T-helper 17 cell (primary cell): ENCODE measurements at regions not wholly inside any gene's neighbourhood (a gene's known extent, or its start where the extent isn't known, plus 50 kb on each side); places are given as distances from the start of the nearest gene placed in this dataset.

Experiments used
- ATAC-seq: fragments of 150-1000 bp; cut with Tn5 transposase; 2 replicates; pipeline ENCODE4 v1.10.0; 2021; ENCODE audit warnings: mild to moderate bottlenecking, moderate library complexity
- DNase-seq, 3 donors: peaks; one replicate each; pipeline versions ENCODE4 v3.0.0 to v3.0.0-alpha.2; 2020 to 2021
- H3K9me3 ChIP-seq: one replicate; pipeline ENCODE4 v1.7.0; 2013; ENCODE audit warnings: low read length, mild to moderate bottlenecking; ENCODE audit not compliant: control insufficient read depth, poor library complexity, severe bottlenecking
- H3K27ac Mint-ChIP-seq: one replicate; pipeline ENCODE4 v1.8.0; 2022; ENCODE audit warnings: mild to moderate bottlenecking, moderate library complexity, mixed read lengths
- H3K27me3 Mint-ChIP-seq: one replicate; pipeline ENCODE4 v1.8.0; 2022; ENCODE audit warnings: mixed read lengths
- H3K36me3 Mint-ChIP-seq: one replicate; pipeline ENCODE4 v1.8.0; 2022; ENCODE audit warnings: low read depth, mixed read lengths
- H3K4me1 Mint-ChIP-seq: one replicate; pipeline ENCODE4 v1.8.0; 2022; ENCODE audit warnings: mild to moderate bottlenecking, mixed read lengths
- H3K4me3 Mint-ChIP-seq: one replicate; pipeline ENCODE4 v1.8.0; 2022; ENCODE audit warnings: mild to moderate bottlenecking, moderate library complexity, mixed read lengths

- ATAC-seq (no peak), DNase-seq (no peak)
- H3K9me3 ChIP-seq = no peaks in the 10 kb centered on the region
- Mint-ChIP-seq H3K36me3 (peaks cover 2% of the 10 kb centered on the region), H3K27me3 (peaks cover 31% of the 10 kb centered on the region), H3K4me3 (no peak overlapping the region), H3K27ac (no peak overlapping the region), H3K4me1 (no peaks in the 10 kb centered on the region)
These were observed 87.4 kb downstream of the SLC4A3 start for GRCh38 chr2:219714681-219715400.

- peaks cover 35% of the 10 kb centered on the region for H3K27me3 Mint-ChIP-seq
- H3K27ac Mint-ChIP-seq = no peak overlapping the region
- H3K9me3 ChIP-seq = no peaks in the 10 kb centered on the region
- DNase-seq = no peak
- H3K4me1 Mint-ChIP-seq = no peaks in the 10 kb centered on the region
- no peak overlapping the region for H3K4me3 Mint-ChIP-seq
- ATAC-seq = no peak
- no peaks in the 10 kb centered on the region for H3K36me3 Mint-ChIP-seq
These were observed 90.6 kb downstream of the SLC4A3 start for GRCh38 chr2:219718066-219718465.

GRCh38 chr2:219719521-219719920 lies 92.1 kb downstream of the SLC4A3 start:
- Mint-ChIP-seq H3K4me1 (no peaks in the 10 kb centered on the region), H3K4me3 (no peak overlapping the region), H3K27ac (no peak overlapping the region), H3K36me3 (no peaks in the 10 kb centered on the region), H3K27me3 (peaks cover 40% of the 10 kb centered on the region)
- ATAC-seq (no peak), DNase-seq (no peak)
- H3K9me3 ChIP-seq = no peaks in the 10 kb centered on the region

GRCh38 chr2:219720956-219721355 lies 93.5 kb downstream of the SLC4A3 start:
- Mint-ChIP-seq H3K4me3 (no peak overlapping the region), H3K4me1 (no peaks in the 10 kb centered on the region), H3K27me3 (peaks cover 47% of the 10 kb centered on the region), H3K36me3 (no peaks in the 10 kb centered on the region), H3K27ac (no peak overlapping the region)
- no peak for ATAC-seq
- H3K9me3 ChIP-seq = no peaks in the 10 kb centered on the region
- no peak for DNase-seq

- Mint-ChIP-seq H3K36me3 (no peaks in the 10 kb centered on the region), H3K4me1 (no peaks in the 10 kb centered on the region), H3K27ac (no peak overlapping the region), H3K4me3 (no peak overlapping the region), H3K27me3 (peaks cover 61% of the 10 kb centered on the region)
- H3K9me3 ChIP-seq = no peaks in the 10 kb centered on the region
- ATAC-seq = no peak
- DNase-seq = no peak
These were observed 94.9 kb downstream of the SLC4A3 start for GRCh38 chr2:219722276-219722879.

- no peaks in the 10 kb centered on the region for H3K9me3 ChIP-seq
- Mint-ChIP-seq H3K27me3 (peaks cover 60% of the 10 kb centered on the region), H3K4me3 (no peak overlapping the region), H3K4me1 (no peaks in the 10 kb centered on the region), H3K27ac (no peak overlapping the region), H3K36me3 (no peaks in the 10 kb centered on the region)
- ATAC-seq = no peak
- DNase-seq = no peak
These were observed 95.9 kb downstream of the SLC4A3 start for GRCh38 chr2:219723311-219723710.

GRCh38 chr2:219724628-219725027 lies 97.2 kb downstream of the SLC4A3 start:
- Mint-ChIP-seq H3K27me3 (peaks cover 54% of the 10 kb centered on the region), H3K27ac (no peak overlapping the region), H3K36me3 (no peaks in the 10 kb centered on the region), H3K4me1 (no peaks in the 10 kb centered on the region), H3K4me3 (no peak overlapping the region)
- H3K9me3 ChIP-seq = no peaks in the 10 kb centered on the region
- DNase-seq = no peak
- no peak for ATAC-seq

GRCh38 chr2:219726916-219727315 lies 99.5 kb downstream of the SLC4A3 start:
- H3K9me3 ChIP-seq = no peaks in the 10 kb centered on the region
- Mint-ChIP-seq H3K27ac (no peak overlapping the region), H3K27me3 (peaks cover 54% of the 10 kb centered on the region), H3K4me1 (peaks cover 3% of the 10 kb centered on the region), H3K4me3 (no peak overlapping the region), H3K36me3 (no peaks in the 10 kb centered on the region)
- DNase-seq (no peak), ATAC-seq (no peak)

- peaks cover 3% of the 10 kb centered on the region for H3K4me1 Mint-ChIP-seq
- no peak overlapping the region for H3K4me3 Mint-ChIP-seq
- H3K27me3 Mint-ChIP-seq = peaks cover 55% of the 10 kb centered on the region
- no peak for ATAC-seq
- no peak for DNase-seq
- H3K9me3 ChIP-seq = no peaks in the 10 kb centered on the region
- no peak overlapping the region for H3K27ac Mint-ChIP-seq
- peaks cover 3% of the 10 kb centered on the region for H3K36me3 Mint-ChIP-seq
These were observed 100.5 kb downstream of the SLC4A3 start for GRCh38 chr2:219727771-219728429.

GRCh38 chr2:219728991-219729487 lies 101.6 kb downstream of the SLC4A3 start:
- Mint-ChIP-seq H3K4me1 (peaks cover 3% of the 10 kb centered on the region), H3K36me3 (peaks cover 3% of the 10 kb centered on the region), H3K4me3 (no peak overlapping the region), H3K27me3 (peaks cover 61% of the 10 kb centered on the region), H3K27ac (no peak overlapping the region)
- ATAC-seq (no peak), DNase-seq (no peak)
- H3K9me3 ChIP-seq = no peaks in the 10 kb centered on the region

GRCh38 chr2:219731173-219731572 lies 103.7 kb downstream of the SLC4A3 start:
- Mint-ChIP-seq H3K36me3 (peaks cover 3% of the 10 kb centered on the region), H3K4me1 (peaks cover 3% of the 10 kb centered on the region), H3K4me3 (no peak overlapping the region), H3K27me3 (peaks cover 51% of the 10 kb centered on the region), H3K27ac (no peak overlapping the region)
- ATAC-seq (no peak), DNase-seq (no peak)
- H3K9me3 ChIP-seq = no peaks in the 10 kb centered on the region

GRCh38 chr2:219733106-219733505 lies 105.7 kb downstream of the SLC4A3 start:
- Mint-ChIP-seq H3K36me3 (peaks cover 3% of the 10 kb centered on the region), H3K4me1 (peaks cover 3% of the 10 kb centered on the region), H3K27ac (no peak overlapping the region), H3K4me3 (no peak overlapping the region), H3K27me3 (peaks cover 52% of the 10 kb centered on the region)
- no peaks in the 10 kb centered on the region for H3K9me3 ChIP-seq
- no peak for DNase-seq
- no peak for ATAC-seq

- ATAC-seq = no peak
- Mint-ChIP-seq H3K4me3 (no peak overlapping the region), H3K27me3 (peaks cover 50% of the 10 kb centered on the region), H3K36me3 (peaks cover 3% of the 10 kb centered on the region), H3K27ac (no peak overlapping the region), H3K4me1 (peaks cover 3% of the 10 kb centered on the region)
- DNase-seq = no peak
- no peaks in the 10 kb centered on the region for H3K9me3 ChIP-seq
These were observed 106.3 kb downstream of the SLC4A3 start for GRCh38 chr2:219733746-219734145.
